HG03060 (cell line): ENCODE measurements at regions not wholly inside any gene's neighbourhood (a gene's known extent, or its start where the extent isn't known, plus 50 kb on each side); places are given as distances from the start of the nearest gene placed in this dataset.

Experiments used
- ATAC-seq: cut with Tn5 transposase; IDR thresholded peaks from one replicate; pipeline ENCODE4 v1.9.1; 2021; ENCODE audit warnings: low read depth, moderate number of reproducible peaks; ENCODE audit not compliant: unreplicated experiment

DNA sequence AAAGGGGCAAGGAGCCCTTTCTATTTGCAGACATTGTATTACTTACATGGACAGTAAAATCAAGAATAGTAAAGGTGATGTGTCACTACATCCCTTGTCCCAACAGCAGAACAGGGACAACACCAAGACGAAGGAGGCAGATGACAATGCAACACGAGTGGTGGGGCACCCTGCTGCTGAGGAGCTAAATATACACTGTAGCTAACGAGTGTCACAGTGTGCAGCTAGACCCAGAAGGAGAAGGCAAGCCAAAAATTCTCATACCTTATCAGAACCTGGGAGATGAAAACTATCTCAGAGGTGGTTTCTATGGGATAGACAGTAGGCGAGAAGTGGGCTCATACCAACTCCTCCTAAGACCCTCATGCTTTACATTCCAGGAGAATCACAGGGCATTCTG, 518.4 kb upstream of the LRRTM1 start:
- ATAC-seq: no peak

DNA sequence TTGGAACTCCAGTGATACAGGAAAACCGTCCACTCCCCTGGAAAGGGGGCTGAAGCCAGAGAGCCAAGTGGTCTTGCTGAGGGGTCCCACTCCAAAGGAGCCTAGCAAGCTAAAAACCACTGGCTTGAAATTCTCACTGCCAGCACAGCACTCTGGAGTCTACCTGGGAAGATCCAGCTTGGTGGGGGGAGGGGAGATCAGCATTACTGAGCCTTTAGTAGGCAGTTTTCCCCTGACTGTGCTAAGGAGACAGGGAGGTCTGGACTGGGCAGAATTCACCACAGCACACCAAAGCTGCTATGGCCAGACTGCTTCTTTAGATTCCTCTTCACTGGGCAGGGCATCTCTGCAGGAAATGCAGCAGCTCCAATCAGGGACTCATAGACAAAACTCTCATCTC, 510.7 kb upstream of the LRRTM1 start:
- ATAC-seq: no peak

DNA sequence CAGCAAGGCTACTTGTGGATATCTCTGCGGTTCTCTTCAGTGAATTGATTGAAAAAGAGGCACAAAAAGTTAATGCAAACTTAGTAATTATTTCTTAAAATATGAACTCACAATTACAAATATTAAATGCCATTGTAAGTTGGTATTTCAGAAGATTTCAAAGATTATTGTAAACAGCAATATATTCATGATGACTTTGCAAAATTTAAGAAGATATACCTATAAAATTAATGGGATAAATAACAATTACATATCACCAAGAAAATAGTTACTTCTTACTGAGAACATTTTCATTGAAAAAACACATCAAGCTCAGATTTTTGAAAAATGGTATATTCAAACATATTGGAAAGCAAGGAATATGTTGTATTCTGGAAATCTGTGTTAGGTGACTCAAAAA, 482.0 kb upstream of the LRRTM1 start:
- no peak for ATAC-seq

- no peak for ATAC-seq
Observed at GRCh38 chr2:80778704-80779103, 474.2 kb upstream of the LRRTM1 start.

- ATAC-seq: no peak
Observed at GRCh38 chr2:80748592-80748991, 444.0 kb upstream of the LRRTM1 start.

DNA sequence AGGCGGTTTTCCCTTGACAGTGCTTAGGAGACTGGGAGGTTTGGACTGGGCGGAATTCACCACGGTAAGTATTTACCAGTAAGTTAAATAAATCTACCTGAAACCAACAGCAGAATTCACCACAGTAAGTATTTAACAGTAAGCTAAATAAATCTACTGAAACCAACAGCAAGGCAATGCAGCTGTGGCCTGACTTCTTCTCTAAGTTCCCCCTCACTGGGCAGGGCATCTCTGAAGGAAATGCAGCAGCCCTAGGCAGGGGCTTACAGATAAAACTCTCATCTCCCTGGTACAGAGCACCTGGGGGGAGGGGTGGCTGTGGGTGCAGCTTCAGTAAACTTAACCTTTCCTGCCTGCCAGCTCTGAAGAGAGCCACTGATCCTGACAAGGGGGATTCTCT, 432.5 kb upstream of the LRRTM1 start:
- ATAC-seq: no peak

DNA sequence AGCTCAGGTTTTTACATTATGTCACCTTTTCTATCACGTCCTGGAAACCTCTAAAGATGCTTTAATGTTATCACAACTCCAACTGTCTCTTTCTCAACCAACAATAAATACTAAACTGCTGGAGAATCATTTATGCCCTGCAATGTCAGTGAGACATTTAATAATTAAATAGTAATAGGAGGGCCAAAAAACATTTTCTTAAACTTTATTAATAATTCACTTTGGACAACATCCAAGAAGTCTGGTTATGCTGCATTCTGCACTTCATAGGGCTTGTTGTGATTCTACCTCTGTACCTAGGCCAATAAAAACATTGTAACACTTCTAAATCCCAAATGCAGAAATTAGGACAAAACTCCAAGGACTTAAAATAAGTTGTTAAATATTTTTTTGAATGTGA, 420.4 kb upstream of the LRRTM1 start:
- no peak for ATAC-seq

GRCh38 chr2:80722803-80723202, 418.3 kb upstream of the LRRTM1 start:
- ATAC-seq: no peak

DNA sequence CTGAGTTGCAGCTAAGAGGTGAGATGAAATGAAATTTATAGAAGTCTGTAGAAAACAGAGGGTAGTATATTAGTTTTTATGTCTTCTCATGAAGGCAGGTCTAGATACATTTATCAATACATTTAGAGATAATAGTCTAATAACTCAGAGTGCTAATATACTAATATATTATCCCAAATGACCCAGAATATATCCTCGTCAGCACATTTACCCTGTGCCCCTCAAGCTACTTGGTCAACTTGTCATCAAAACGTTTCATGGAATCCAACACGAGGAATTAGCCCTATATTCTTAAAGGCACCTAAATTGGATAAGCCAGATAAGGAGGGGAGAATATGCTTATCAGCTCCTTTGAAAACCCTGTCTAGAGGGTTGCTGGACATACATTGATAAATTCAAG, 415.1 kb upstream of the LRRTM1 start:
- ATAC-seq: no peak

DNA sequence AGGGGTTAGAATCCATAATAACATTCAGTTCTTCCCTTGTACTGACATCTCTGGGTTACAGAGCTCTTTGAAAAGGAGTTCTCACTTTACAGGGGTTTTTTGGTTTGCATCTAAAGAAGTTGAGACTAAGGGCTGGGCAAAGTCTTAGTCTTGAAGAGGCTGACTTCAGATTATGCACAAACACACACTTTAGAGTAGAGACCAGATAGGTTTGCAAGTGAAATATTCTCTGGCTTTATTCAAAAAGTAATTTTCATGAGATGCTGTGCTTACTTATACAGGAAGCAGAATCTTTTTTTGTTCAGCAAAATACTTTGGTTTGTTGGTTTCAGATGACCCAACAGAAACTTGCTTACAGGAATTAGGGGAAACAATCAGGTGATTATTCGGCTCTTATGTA, 410.9 kb upstream of the LRRTM1 start:
- ATAC-seq: no peak

GRCh38 chr2:80711915-80712314, 407.4 kb upstream of the LRRTM1 start:
- ATAC-seq: no peak

- no peak for ATAC-seq
Observed at GRCh38 chr2:80706951-80707350, 402.4 kb upstream of the LRRTM1 start.

GRCh38 chr2:80706541-80706940, 402.0 kb upstream of the LRRTM1 start:
- no peak for ATAC-seq

DNA sequence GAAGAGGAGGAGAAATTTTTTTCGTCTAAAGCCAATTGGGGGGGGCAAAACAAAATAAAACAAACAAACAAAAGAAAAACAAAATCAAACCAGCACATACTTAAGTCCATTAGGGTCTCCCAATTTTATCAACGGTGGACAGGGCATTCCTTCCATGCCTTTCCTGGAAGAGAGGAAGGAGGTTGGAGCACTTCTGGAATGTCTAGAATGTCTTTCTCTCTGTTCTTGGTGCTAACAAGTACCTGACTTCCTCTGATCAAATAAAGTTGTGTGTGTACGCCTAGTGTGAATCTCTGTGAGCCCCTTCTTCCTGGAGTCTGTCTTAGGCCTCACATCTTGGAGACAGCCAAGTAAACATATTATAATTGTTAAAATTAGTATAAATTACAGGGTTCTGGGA, 399.0 kb upstream of the LRRTM1 start:
- no peak for ATAC-seq

- no peak for ATAC-seq
Observed at GRCh38 chr2:80700961-80701360, 396.4 kb upstream of the LRRTM1 start.
